ENCODE measurements at regions not wholly inside any gene's neighbourhood (a gene's known extent, or its start where the extent isn't known, plus 50 kb on each side); places are given as distances from the start of the nearest gene placed in this dataset.

DNA sequence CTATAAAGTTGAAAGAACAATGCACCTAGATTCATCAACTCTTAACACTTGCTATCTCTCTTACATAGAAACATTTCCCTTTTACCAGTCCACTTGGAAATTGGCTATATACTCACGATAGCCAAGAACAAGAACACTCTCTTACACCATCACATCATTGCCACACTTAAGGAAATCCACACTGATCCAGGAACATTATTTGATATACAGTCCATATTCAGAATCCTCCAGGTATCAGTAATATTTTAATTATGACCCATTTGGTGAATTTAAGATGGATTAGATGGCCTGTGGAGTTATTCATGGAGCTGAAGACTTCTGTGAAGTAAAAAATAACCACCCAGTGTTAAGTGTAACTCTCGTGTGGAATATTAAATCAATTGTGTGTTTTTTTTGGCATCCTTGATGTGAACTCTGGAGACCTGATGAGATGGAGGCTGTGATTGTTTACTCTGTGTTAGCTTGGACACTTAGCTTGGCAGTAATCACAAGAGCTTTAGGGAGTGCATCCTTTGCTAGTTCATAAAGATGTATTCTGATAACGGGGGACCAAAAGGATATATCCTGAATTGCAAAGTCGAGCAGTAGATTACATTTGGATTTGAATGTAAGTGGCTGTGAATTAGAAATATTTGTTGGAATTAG is 52.0 kb upstream of the ABL1 start:
- no peak for DNase-seq

DNA sequence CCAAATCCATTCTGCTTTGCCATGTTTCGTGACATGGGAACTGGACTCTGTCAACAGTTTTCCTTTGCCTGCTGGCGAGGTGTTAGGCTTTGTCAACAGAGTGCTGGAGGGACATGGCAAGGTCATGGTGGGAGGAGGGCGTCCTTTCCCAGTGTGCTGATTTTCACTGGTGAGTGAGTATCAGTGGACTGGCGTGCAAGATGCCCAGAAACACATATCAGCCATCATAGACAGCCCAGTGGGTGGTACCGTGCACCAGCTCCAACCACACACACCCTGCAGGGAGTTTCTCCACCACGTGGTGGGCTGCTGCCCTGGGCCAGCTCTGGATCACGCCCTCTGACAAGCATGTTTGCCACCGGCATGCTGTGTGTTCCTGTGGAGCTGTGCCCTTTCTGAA is 50.0 kb upstream of the ABL1 start:
- no peak for DNase-seq

Measured in hindlimb muscle (tissue), 1 donor.